ENCODE measurements at regions not wholly inside any gene's neighbourhood (a gene's known extent, or its start where the extent isn't known, plus 50 kb on each side); places are given as distances from the start of the nearest gene placed in this dataset.

DNA sequence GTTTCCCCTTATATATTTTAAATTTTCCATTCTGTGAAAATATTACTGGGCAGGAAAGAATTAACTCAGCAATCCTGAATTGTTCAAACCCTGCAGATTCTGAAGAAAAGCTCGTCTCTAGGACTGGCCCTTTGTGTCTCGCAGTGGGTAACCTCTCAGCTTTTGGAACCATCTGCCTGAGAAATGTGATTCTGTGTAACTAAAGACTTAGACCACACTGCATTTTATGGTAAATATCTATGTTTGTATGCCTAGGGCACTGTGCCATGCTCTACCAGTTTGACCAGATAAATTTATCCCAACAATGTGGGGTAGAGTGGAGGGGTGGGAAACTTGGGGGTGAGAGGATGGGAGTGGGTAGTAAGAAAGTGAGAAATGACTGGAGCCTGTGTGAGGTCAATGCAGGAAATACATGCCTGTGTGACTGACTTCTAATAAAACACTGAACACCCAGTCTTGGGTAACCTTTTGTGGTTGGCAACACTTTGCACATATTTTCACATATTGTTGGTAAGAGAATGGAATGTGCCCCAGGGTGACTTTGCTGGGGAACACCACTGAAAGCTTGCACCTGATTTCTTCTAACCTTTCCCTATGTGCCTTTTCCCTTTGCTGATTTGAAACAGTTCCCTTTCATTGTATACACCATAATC is 1181.9 kb downstream of the OLFM4 start:
- no peaks in the 10 kb centered on the region for H3K9me3 ChIP-seq
- ATAC-seq (no peak), DNase-seq (no peak)
- H3K27ac ChIP-seq = no peak overlapping the region
- H3K27me3 ChIP-seq = no peaks in the 10 kb centered on the region
- no peaks in the 10 kb centered on the region for H3K4me1 ChIP-seq
- no peak overlapping the region for H3K4me3 ChIP-seq
- no peaks in the 10 kb centered on the region for H3K36me3 ChIP-seq
- TF ChIP-seq, protein P1, sequence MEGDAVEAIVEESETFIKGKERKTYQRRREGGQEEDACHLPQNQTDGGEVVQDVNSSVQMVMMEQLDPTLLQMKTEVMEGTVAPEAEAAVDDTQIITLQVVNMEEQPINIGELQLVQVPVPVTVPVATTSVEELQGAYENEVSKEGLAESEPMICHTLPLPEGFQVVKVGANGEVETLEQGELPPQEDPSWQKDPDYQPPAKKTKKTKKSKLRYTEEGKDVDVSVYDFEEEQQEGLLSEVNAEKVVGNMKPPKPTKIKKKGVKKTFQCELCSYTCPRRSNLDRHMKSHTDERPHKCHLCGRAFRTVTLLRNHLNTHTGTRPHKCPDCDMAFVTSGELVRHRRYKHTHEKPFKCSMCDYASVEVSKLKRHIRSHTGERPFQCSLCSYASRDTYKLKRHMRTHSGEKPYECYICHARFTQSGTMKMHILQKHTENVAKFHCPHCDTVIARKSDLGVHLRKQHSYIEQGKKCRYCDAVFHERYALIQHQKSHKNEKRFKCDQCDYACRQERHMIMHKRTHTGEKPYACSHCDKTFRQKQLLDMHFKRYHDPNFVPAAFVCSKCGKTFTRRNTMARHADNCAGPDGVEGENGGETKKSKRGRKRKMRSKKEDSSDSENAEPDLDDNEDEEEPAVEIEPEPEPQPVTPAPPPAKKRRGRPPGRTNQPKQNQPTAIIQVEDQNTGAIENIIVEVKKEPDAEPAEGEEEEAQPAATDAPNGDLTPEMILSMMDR (IDR thresholded peaks at IDR 0.05) = no peak
- intact Hi-C loops (cut with DNase I) = no loop called here

DNA sequence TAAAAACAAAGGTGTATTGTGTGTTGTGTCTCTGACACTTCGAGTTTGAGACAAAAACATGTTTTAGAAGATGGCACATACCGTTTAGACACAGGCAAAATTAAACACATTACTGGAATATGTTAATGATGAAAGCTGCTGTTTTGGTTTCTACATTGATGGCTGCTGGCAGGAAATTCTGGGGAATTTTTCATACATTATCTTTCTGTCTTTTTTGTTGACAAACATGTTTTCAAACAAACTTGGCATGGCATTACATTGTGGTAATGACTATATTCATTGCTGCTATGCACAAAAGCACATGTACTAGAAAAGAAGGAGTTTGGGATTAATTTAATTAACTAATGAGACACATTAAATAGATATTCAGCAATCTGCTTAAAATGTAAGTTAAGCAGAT is 1187.6 kb downstream of the OLFM4 start:
- Histone ChIP-seq H3K36me3 (no peaks in the 10 kb centered on the region), H3K4me3 (no peak overlapping the region), H3K9me3 (no peaks in the 10 kb centered on the region), H3K27ac (no peak overlapping the region), H3K4me1 (no peaks in the 10 kb centered on the region), H3K27me3 (no peaks in the 10 kb centered on the region)
- TF ChIP-seq, protein P1 (IDR thresholded peaks at IDR 0.05) = no peak
- intact Hi-C loops (cut with DNase I) = no loop called here
- no peak for ATAC-seq
- DNase-seq = no peak

DNA sequence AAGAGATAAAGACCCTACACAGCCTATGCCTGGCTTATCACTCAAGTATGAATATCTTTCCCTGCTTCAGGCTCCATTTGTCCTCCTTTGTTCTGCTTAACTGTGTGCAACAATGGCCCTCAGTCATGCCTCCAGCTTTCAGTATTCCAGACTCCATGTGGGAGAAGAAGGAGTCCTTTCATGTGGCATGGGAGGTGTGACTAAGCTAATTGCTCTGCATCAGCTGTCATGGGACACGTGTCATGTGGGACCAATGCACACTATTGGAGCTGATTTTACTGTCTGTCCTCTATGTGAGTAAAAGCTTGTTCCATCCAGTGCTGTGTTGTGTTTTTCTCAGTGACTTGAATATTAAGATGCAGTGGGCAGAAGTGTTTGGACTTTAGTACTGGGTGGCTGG is 1198.3 kb downstream of the OLFM4 start:
- intact Hi-C loops (cut with DNase I) = no loop called here
- Histone ChIP-seq H3K36me3 (no peaks in the 10 kb centered on the region), H3K27me3 (no peaks in the 10 kb centered on the region), H3K4me1 (no peaks in the 10 kb centered on the region), H3K4me3 (no peak overlapping the region), H3K27ac (no peak overlapping the region), H3K9me3 (no peaks in the 10 kb centered on the region)
- TF ChIP-seq, protein P1 (IDR thresholded peaks at IDR 0.05) = no peak
- no peak for DNase-seq
- ATAC-seq = no peak

DNA sequence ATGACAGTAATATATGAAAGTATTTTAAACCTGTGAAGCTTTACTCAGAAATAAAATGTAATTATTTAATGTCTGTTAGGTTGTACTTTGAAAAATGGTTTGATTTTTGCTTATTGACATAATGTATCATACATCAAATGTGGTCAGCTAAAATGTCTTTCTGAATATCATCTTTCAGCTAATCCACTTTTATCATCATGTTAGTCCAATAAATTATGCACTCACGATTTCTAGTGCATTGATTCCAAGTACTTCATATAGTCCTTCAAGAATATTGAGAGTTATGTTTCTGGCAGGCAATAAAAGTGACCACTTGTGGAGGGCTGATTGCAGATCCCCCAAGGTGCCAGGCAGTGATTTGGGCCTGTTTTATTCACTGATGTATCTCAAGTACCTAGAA is 1204.1 kb downstream of the OLFM4 start:
- ATAC-seq (no peak), DNase-seq (no peak)
- no peaks in the 10 kb centered on the region for H3K27me3 ChIP-seq
- H3K27ac ChIP-seq = no peak overlapping the region
- intact Hi-C loops (cut with DNase I) = no loop called here
- no peak overlapping the region for H3K4me3 ChIP-seq
- H3K36me3 ChIP-seq = no peaks in the 10 kb centered on the region
- TF ChIP-seq, protein P1 (IDR thresholded peaks at IDR 0.05) = no peak
- no peaks in the 10 kb centered on the region for H3K4me1 ChIP-seq
- no peaks in the 10 kb centered on the region for H3K9me3 ChIP-seq

DNA sequence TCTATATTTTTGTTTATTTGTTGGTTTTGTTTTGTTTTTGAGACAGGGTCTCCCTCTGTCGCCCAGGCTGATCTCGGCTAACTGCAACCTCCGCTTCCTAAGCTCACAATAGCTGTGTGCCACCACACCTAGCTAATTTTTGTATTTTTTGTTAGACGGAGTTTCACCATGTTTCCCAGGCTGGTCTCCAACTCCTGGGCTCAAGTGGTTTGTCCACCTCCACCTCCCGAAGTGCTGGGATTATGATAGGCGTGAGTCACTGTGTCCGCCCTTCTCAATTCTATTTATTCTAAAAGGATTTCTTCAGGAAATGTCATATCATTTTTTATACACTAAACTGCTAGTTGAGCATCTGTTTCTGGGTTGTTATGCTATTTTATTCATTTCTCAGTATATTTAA is 1206.0 kb downstream of the OLFM4 start:
- Histone ChIP-seq H3K4me1 (no peaks in the 10 kb centered on the region), H3K36me3 (no peaks in the 10 kb centered on the region), H3K27me3 (no peaks in the 10 kb centered on the region), H3K9me3 (no peaks in the 10 kb centered on the region), H3K4me3 (no peak overlapping the region), H3K27ac (no peak overlapping the region)
- DNase-seq (no peak), ATAC-seq (no peak)
- intact Hi-C loops (cut with DNase I) = no loop called here
- TF ChIP-seq, protein P1 (IDR thresholded peaks at IDR 0.05) = no peak

DNA sequence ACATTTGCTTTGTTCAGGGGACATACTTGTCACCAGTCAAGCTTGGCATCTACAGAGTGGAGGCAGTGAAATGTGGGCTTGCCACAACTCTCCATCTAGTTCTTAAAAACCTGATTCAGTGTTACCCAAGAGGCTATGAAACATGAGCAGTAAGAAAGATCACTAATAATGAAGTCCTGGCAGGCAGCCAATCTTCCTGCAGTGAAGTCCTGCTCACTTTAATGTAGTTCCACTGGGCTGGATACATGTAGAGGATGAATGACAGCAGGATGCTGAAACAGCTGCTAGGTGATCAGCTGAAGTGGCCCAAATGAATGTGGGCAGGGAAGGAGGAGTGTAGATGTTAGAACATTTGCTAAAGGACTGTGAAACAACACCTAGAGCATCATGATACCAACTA is 1213.1 kb downstream of the OLFM4 start:
- Histone ChIP-seq H3K27ac (no peak overlapping the region), H3K4me3 (no peak overlapping the region), H3K36me3 (no peaks in the 10 kb centered on the region), H3K4me1 (no peaks in the 10 kb centered on the region), H3K9me3 (no peaks in the 10 kb centered on the region), H3K27me3 (no peaks in the 10 kb centered on the region)
- DNase-seq = no peak
- intact Hi-C loops (cut with DNase I) = no loop called here
- ATAC-seq = no peak
- TF ChIP-seq, protein P1 (IDR thresholded peaks at IDR 0.05) = no peak

All from upper lobe of right lung (tissue), 1 donor.